ENCODE measurements at regions not wholly inside any gene's neighbourhood (a gene's known extent, or its start where the extent isn't known, plus 50 kb on each side); places are given as distances from the start of the nearest gene placed in this dataset.
"Not testable (repeated sequence)": the region's sequence is repeated elsewhere in the genome, so short reads cannot be mapped to it uniquely, and the experiment has no call there.

GRCh38 chr4:18103876-18104605 lies 82.5 kb upstream of the LCORL start:
- no peak for DNase-seq
- Mint-ChIP-seq H3K27me3 (peaks cover 5 to 7% of the 10 kb centered on the region in 2 donors), H3K36me3 (no peaks in the 10 kb centered on the region), H3K9me3 (no peaks in the 10 kb centered on the region), H3K27ac (no peak overlapping the region), H3K4me3 (no peak overlapping the region), H3K4me1 (peaks cover 0 to 6% of the 10 kb centered on the region in 2 donors)
- no peak for ATAC-seq (replicated peaks)

- H3K9me3 Mint-ChIP-seq: no peaks in the 10 kb centered on the region
- DNase-seq (no peak), ATAC-seq (replicated peaks) (no peak)
- no peak overlapping the region for H3K27ac Mint-ChIP-seq
- H3K4me3 Mint-ChIP-seq: no peak overlapping the region
- no peaks in the 10 kb centered on the region for H3K36me3 Mint-ChIP-seq
- peaks cover 0 to 6% of the 10 kb centered on the region in 2 donors for H3K4me1 Mint-ChIP-seq
- H3K27me3 Mint-ChIP-seq: peaks cover 0 to 5% of the 10 kb centered on the region in 2 donors
Observed at GRCh38 chr4:18100657-18101056, 79.1 kb upstream of the LCORL start.

GRCh38 chr4:18090447-18090846 lies 68.9 kb upstream of the LCORL start:
- H3K27me3 Mint-ChIP-seq: peaks cover 15 to 31% of the 10 kb centered on the region in 2 donors
- H3K9me3 Mint-ChIP-seq: peaks cover 6 to 10% of the 10 kb centered on the region in 2 donors
- not testable (repeated sequence) for DNase-seq; ATAC-seq (replicated peaks); H3K36me3 Mint-ChIP-seq; H3K4me3 Mint-ChIP-seq; H3K4me1 Mint-ChIP-seq; H3K27ac Mint-ChIP-seq

GRCh38 chr4:18082236-18082635 lies 60.7 kb upstream of the LCORL start:
- H3K4me3 Mint-ChIP-seq: no peak overlapping the region
- H3K27me3 Mint-ChIP-seq: peaks cover 28 to 35% of the 10 kb centered on the region in 2 donors
- DNase-seq (no peak), ATAC-seq (replicated peaks) (no peak)
- H3K36me3 Mint-ChIP-seq: no peaks in the 10 kb centered on the region
- H3K27ac Mint-ChIP-seq: no peak overlapping the region
- peaks cover 4 to 6% of the 10 kb centered on the region in 2 donors for H3K9me3 Mint-ChIP-seq
- no peaks in the 10 kb centered on the region for H3K4me1 Mint-ChIP-seq

GRCh38 chr4:18081708-18082107 lies 60.2 kb upstream of the LCORL start:
- no peaks in the 10 kb centered on the region for H3K4me1 Mint-ChIP-seq

GRCh38 chr4:18077808-18078207 lies 56.3 kb upstream of the LCORL start:
- Mint-ChIP-seq H3K4me1 (peaks cover 0 to 5% of the 10 kb centered on the region in 2 donors), H3K27ac (no peak overlapping the region), H3K36me3 (no peaks in the 10 kb centered on the region), H3K9me3 (peaks cover 0 to 4% of the 10 kb centered on the region in 2 donors), H3K4me3 (no peak overlapping the region), H3K27me3 (peaks cover 17 to 22% of the 10 kb centered on the region in 2 donors)
- DNase-seq (no peak), ATAC-seq (replicated peaks) (peak; percentile 31 to 52)

More at GRCh38 chr4:18081708-18082107, 60.2 kb upstream of the LCORL start:
- Mint-ChIP-seq H3K9me3 (peaks cover 0 to 2% of the 10 kb centered on the region in 2 donors), H3K27ac (no peak overlapping the region), H3K4me3 (no peak overlapping the region), H3K27me3 (peaks cover 28 to 35% of the 10 kb centered on the region in 2 donors), H3K36me3 (no peaks in the 10 kb centered on the region)
- ATAC-seq (replicated peaks) (no peak), DNase-seq (no peak)

- Mint-ChIP-seq H3K9me3 (peaks cover 0 to 4% of the 10 kb centered on the region in 2 donors), H3K4me3 (no peak overlapping the region), H3K36me3 (no peaks in the 10 kb centered on the region), H3K27me3 (peaks cover 27 to 37% of the 10 kb centered on the region in 2 donors), H3K27ac (no peak overlapping the region), H3K4me1 (peaks cover 0 to 5% of the 10 kb centered on the region in 2 donors)
- ATAC-seq (replicated peaks): peak in 1 of 2 donors; percentile 52
- DNase-seq: no peak
Observed at GRCh38 chr4:18075823-18076433, 54.4 kb upstream of the LCORL start.

- Mint-ChIP-seq H3K4me3 (no peak overlapping the region), H3K4me1 (peaks cover 0 to 5% of the 10 kb centered on the region in 2 donors), H3K27me3 (peaks cover 38 to 47% of the 10 kb centered on the region in 2 donors), H3K9me3 (peaks cover 0 to 4% of the 10 kb centered on the region in 2 donors), H3K36me3 (no peaks in the 10 kb centered on the region), H3K27ac (no peak overlapping the region)
- no peak for ATAC-seq (replicated peaks)
- DNase-seq: no peak
Observed at GRCh38 chr4:18071894-18072293, 50.3 kb upstream of the LCORL start.

Measured in stimulated activated naive B cell treated with anti-CD40 and anti-IgM and Interleukin-4, amounts not matched to agents 10 μg/mL and 1 μg/mL and 100 μg/mL, for 72 hours (primary cell).